ENCODE measurements at regions not wholly inside any gene's neighbourhood (a gene's known extent, or its start where the extent isn't known, plus 50 kb on each side); places are given as distances from the start of the nearest gene placed in this dataset.
"Not testable (repeated sequence)": the region's sequence is repeated elsewhere in the genome, so short reads cannot be mapped to it uniquely, and the experiment has no call there.

GRCh38 chr1:88333086-88333695, 350.9 kb upstream of the PKN2 start:
- no peak overlapping the region for H3K27ac ChIP-seq
- no peaks in the 10 kb centered on the region for H3K36me3 ChIP-seq
- TF ChIP-seq, protein P1, sequence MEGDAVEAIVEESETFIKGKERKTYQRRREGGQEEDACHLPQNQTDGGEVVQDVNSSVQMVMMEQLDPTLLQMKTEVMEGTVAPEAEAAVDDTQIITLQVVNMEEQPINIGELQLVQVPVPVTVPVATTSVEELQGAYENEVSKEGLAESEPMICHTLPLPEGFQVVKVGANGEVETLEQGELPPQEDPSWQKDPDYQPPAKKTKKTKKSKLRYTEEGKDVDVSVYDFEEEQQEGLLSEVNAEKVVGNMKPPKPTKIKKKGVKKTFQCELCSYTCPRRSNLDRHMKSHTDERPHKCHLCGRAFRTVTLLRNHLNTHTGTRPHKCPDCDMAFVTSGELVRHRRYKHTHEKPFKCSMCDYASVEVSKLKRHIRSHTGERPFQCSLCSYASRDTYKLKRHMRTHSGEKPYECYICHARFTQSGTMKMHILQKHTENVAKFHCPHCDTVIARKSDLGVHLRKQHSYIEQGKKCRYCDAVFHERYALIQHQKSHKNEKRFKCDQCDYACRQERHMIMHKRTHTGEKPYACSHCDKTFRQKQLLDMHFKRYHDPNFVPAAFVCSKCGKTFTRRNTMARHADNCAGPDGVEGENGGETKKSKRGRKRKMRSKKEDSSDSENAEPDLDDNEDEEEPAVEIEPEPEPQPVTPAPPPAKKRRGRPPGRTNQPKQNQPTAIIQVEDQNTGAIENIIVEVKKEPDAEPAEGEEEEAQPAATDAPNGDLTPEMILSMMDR (IDR thresholded peaks at IDR 0.05 in 8 of 11, conservative IDR thresholded peaks at IDR 0.05 in 3 of 11): no peak
- no peak for TF ChIP-seq POLR2AphosphoS5 (IDR thresholded peaks at IDR 0.05)
- TF ChIP-seq POLR2A (IDR thresholded peaks at IDR 0.05): no peak
- H3K27me3 ChIP-seq (replicated peaks in 1 of 7): no peaks in the 10 kb centered on the region
- H3K4me1 ChIP-seq: no peaks in the 10 kb centered on the region
- intact Hi-C loops (cut with DNase I; ENCODE audit: low total_unique reads): no loop called here
- no peaks in the 10 kb centered on the region for H3K9me3 ChIP-seq
- DNase-seq: no peak
- WGBS, 5 donors: 74 to 79% (median 77%) methylated on average over 9 of the region's 9 CpGs
- no peak overlapping the region for H3K4me3 ChIP-seq

DNA sequence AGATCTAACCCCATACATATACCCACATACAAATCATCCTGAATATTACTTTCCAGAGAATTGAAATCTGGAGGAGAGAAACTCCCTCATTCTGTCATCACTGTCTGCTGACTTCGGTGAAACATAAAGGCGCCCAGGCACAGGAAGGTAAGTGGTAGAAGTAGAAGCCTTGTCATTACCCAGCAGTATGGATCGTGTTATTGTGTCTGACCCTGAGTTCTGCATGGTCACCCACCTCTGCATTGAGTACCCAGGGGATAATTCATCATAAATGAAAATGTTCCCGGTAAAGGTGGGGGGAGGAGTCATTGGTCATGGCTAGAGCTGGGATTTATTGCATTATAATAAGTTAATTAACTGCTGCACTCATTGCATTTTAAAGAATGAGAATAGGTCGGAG, 342.6 kb upstream of the PKN2 start:
- Histone ChIP-seq H3K36me3 (no peaks in the 10 kb centered on the region), H3K4me3 (no peak overlapping the region), H3K4me1 (no peaks in the 10 kb centered on the region), H3K27ac (no peak overlapping the region), H3K9me3 (peaks cover 0 to 6% (median 0%) of the 10 kb centered on the region in 8 donors), H3K27me3 (replicated peaks in 1 of 7) (no peaks in the 10 kb centered on the region)
- intact Hi-C loops (cut with DNase I; ENCODE audit: low total_unique reads): no loop called here
- no peak for DNase-seq
- 88 to 94% (median 92%) methylated on average over 5 of the region's 5 CpGs for WGBS, 5 donors
- no peak for TF ChIP-seq POLR2A (IDR thresholded peaks at IDR 0.05)
- TF ChIP-seq, protein P1 (IDR thresholded peaks at IDR 0.05 in 8 of 11, conservative IDR thresholded peaks at IDR 0.05 in 3 of 11): no peak
- no peak for TF ChIP-seq POLR2AphosphoS5 (IDR thresholded peaks at IDR 0.05)

DNA sequence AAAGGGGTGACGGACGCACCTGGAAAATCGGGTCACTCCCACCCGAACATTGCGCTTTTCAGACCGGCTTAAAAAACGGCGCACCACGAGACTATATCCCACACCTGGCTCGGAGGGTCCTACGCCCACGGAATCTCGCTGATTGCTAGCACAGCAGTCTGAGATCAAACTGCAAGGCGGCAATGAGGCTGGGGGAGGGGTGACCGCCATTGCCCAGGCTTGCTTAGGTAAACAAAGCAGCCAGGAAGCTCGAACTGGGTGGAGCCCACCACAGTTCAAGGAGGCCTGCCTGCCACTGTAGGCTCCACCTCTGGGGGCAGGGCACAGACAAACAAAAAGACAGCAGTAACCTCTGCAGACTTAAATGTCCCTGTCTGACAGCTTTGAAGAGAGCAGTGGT, 342.0 kb upstream of the PKN2 start:
- DNase-seq; H3K4me3 ChIP-seq; H3K27ac ChIP-seq; intact Hi-C loops (cut with DNase I; ENCODE audit: low total_unique reads); H3K36me3 ChIP-seq; H3K4me1 ChIP-seq; H3K9me3 ChIP-seq; H3K27me3 ChIP-seq (replicated peaks in 1 of 7): not testable (repeated sequence)
- 88 to 94% (median 92%) methylated on average over 6 to 11 of the region's 16 CpGs for WGBS, 5 donors

- no peaks in the 10 kb centered on the region for H3K4me1 ChIP-seq
- TF ChIP-seq, protein P1 (IDR thresholded peaks at IDR 0.05 in 8 of 11, conservative IDR thresholded peaks at IDR 0.05 in 3 of 11): no peak
- no peaks in the 10 kb centered on the region for H3K27me3 ChIP-seq (replicated peaks in 1 of 7)
- no peaks in the 10 kb centered on the region for H3K36me3 ChIP-seq
- H3K9me3 ChIP-seq: no peaks in the 10 kb centered on the region
- WGBS, 5 donors: 83 to 97% (median 86%) methylated on average over 2 of the region's 2 CpGs
- no peak overlapping the region for H3K4me3 ChIP-seq
- DNase-seq: no peak
- intact Hi-C loops (cut with DNase I; ENCODE audit: low total_unique reads): no loop called here
- no peak overlapping the region for H3K27ac ChIP-seq
These were observed 333.4 kb upstream of the PKN2 start for GRCh38 chr1:88350648-88351047.

GRCh38 chr1:88351960-88352359, 332.1 kb upstream of the PKN2 start:
- no peaks in the 10 kb centered on the region for H3K9me3 ChIP-seq
- intact Hi-C loops (cut with DNase I; ENCODE audit: low total_unique reads): no loop called here
- no peaks in the 10 kb centered on the region for H3K4me1 ChIP-seq
- WGBS, 5 donors: 54 to 67% (median 59%) methylated on average over 3 of the region's 3 CpGs
- TF ChIP-seq POLR2AphosphoS5 (IDR thresholded peaks at IDR 0.05) (no peak), POLR2A (IDR thresholded peaks at IDR 0.05) (no peak)
- TF ChIP-seq, protein P1 (IDR thresholded peaks at IDR 0.05 in 8 of 11, conservative IDR thresholded peaks at IDR 0.05 in 3 of 11): no peak
- no peak overlapping the region for H3K4me3 ChIP-seq
- no peak for DNase-seq
- H3K27me3 ChIP-seq (replicated peaks in 1 of 7): no peaks in the 10 kb centered on the region
- H3K27ac ChIP-seq: no peak overlapping the region
- H3K36me3 ChIP-seq: no peaks in the 10 kb centered on the region
